ENCODE measurements at regions not wholly inside any gene's neighbourhood (a gene's known extent, or its start where the extent isn't known, plus 50 kb on each side); places are given as distances from the start of the nearest gene placed in this dataset.

- TF ChIP-seq CTCF (IDR thresholded peaks at IDR 0.05) (no peak), POLR2A (IDR thresholded peaks at IDR 0.05) (no peak), EP300 (IDR thresholded peaks at IDR 0.05) (peak in 1 of 2 donors; percentile 30)
These were observed 382.1 kb upstream of the TSHZ2 start for GRCh38 chr20:52590100-52590499.

All from tibial nerve (tissue), 4 donors.